NB4 (cell line): ENCODE measurements at regions not wholly inside any gene's neighbourhood (a gene's known extent, or its start where the extent isn't known, plus 50 kb on each side); places are given as distances from the start of the nearest gene placed in this dataset.

ENCODE experiments used
- CTCF ChIP-seq: IDR thresholded peaks from one replicate; pipeline ENCODE4 v1.5.1; 2012; ENCODE audit warnings: low read depth, low read length
- MYC ChIP-seq: IDR thresholded peaks from 2 replicates; pipeline ENCODE4 v1.6.1; 2011; ENCODE audit warnings: low read depth, low read length
- POLR2A ChIP-seq: IDR thresholded peaks from 2 replicates; pipeline ENCODE4 v1.6.1; 2011; ENCODE audit warnings: mild to moderate bottlenecking; ENCODE audit not compliant: insufficient read length; ENCODE audit errors: extremely low read depth
- TF ChIP-seq, protein P1 (sequence below): IDR thresholded peaks from 2 replicates; pipeline ENCODE4 v1.6.1; 2011; ENCODE audit warnings: low read depth, low read length

DNA sequence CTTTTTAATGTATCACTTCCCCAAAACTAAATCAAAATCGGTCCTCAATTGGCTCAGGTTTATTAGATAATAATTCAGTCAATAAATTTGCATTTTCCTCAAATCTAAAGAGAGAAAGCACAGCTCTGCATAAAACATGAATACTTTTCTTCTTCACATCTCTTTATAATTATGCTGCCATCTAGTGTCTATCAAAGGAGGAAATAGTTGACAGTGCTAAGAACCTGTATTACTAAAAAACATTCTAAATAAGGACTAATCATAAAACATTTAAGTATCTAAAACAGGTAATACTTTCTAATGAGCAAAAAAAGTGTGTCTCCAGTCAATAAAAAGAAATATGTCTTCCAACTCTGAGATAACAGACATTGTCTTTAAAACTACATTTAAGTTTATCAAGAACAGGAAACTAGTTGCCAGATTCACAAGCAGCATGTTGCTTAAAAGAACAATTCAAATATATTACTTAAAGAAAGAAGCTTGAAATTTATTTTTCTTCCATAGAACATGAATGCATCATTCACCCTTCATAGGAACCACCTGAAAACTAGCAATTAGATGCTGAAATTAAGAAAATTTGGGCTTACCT lies 56.5 kb upstream of the DST start:
- TF ChIP-seq, protein P1, sequence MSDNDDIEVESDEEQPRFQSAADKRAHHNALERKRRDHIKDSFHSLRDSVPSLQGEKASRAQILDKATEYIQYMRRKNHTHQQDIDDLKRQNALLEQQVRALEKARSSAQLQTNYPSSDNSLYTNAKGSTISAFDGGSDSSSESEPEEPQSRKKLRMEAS, result no peak
- TF ChIP-seq CTCF (no peak), POLR2A (no peak), MYC (no peak)
